ENCODE measurements at regions not wholly inside any gene's neighbourhood (a gene's known extent, or its start where the extent isn't known, plus 50 kb on each side); places are given as distances from the start of the nearest gene placed in this dataset.

DNA sequence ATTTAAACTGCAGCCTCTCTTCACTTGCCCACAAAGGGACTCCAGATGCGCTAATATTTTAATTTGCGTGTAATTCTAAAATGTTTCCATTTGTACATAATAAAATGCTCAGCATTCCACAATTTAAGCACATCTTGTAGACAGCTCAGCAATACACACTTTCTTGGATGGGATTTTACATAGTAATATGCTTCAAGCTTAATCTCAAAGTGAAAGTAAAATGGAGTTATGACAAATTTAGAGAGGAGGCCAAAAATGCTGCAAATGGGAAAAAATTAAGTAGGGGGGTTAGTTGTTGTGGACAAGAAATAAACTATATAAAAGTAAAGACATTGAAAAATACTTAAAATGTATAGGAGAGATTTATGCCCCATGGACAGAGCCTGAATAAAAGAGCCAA is 149.1 kb downstream of the FBXO8 start:
- DNase-seq (no peak), ATAC-seq (no peak)
- H3K9me3 ChIP-seq = no peaks in the 10 kb centered on the region
- H3K4me1 ChIP-seq = no peaks in the 10 kb centered on the region
- TF ChIP-seq, protein P1, sequence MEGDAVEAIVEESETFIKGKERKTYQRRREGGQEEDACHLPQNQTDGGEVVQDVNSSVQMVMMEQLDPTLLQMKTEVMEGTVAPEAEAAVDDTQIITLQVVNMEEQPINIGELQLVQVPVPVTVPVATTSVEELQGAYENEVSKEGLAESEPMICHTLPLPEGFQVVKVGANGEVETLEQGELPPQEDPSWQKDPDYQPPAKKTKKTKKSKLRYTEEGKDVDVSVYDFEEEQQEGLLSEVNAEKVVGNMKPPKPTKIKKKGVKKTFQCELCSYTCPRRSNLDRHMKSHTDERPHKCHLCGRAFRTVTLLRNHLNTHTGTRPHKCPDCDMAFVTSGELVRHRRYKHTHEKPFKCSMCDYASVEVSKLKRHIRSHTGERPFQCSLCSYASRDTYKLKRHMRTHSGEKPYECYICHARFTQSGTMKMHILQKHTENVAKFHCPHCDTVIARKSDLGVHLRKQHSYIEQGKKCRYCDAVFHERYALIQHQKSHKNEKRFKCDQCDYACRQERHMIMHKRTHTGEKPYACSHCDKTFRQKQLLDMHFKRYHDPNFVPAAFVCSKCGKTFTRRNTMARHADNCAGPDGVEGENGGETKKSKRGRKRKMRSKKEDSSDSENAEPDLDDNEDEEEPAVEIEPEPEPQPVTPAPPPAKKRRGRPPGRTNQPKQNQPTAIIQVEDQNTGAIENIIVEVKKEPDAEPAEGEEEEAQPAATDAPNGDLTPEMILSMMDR (IDR thresholded peaks at IDR 0.05) = no peak
- no peaks in the 10 kb centered on the region for H3K36me3 ChIP-seq (ENCODE audit: insufficient read depth in 1 of 2, low read depth in 1 of 2)
- peak overlapping the region; percentile 17 for H3K4me3 ChIP-seq
- WGBS, 3 donors = 44 to 64% (median 48%) methylated on average over 2 of the region's 2 CpGs
- intact Hi-C loops (cut with DNase I) = no loop called here
- H3K27ac ChIP-seq = no peak overlapping the region
- H3K27me3 ChIP-seq (ENCODE audit: insufficient read depth in 3 of 3, low read length in 2 of 3) = peaks cover 0 to 1% (median 0%) of the 10 kb centered on the region in 3 donors

DNA sequence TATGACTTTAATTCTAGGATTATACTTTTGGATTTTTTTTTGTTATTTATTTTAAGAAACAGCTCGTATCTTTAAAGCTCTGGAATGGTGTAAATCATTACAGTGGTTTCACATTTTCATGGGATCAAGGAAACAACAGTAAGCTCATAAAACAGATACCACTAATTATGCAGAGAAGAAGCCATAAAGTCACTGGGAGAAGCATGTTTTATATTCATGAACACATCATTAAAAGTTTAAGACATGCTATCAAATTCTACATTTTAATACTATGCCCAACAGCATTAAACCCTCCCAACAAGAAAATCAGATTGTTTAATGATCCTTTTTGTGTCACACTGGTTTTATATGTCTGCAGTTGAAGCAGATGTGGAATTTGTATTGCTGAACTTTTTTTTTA is 149.9 kb downstream of the FBXO8 start:
- no peaks in the 10 kb centered on the region for H3K4me1 ChIP-seq
- no peaks in the 10 kb centered on the region for H3K9me3 ChIP-seq
- no peak for ATAC-seq
- intact Hi-C loops (cut with DNase I) = no loop called here
- no peaks in the 10 kb centered on the region for H3K36me3 ChIP-seq (ENCODE audit: insufficient read depth in 1 of 2, low read depth in 1 of 2)
- H3K27me3 ChIP-seq (ENCODE audit: insufficient read depth in 3 of 3, low read length in 2 of 3) = peaks cover 0 to 1% (median 0%) of the 10 kb centered on the region in 3 donors
- WGBS, 3 donors = 44 to 56% (median 53%) methylated on average over 1 of the region's 1 CpG
- H3K27ac ChIP-seq = no peak overlapping the region
- no peak for DNase-seq
- TF ChIP-seq, protein P1 (IDR thresholded peaks at IDR 0.05) = no peak
- H3K4me3 ChIP-seq = no peak overlapping the region

DNA sequence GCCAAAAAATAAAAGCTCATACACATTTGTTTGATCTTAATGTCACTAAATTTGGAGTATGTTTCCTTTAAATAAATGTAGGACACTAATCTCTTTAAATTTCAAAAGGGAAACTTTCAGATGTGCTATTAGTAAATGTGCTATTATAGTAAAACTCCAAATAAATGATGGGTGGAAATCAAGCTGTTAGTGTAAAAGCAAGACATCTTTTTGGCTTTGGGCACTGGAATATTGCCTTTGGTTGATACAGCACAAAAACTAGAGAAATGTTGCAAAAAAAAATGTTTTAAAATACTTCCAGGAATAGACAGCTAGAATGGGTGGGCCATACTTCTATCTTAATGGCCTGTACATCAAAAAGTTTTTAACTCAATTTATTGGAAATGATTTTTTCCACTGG is 151.6 kb downstream of the FBXO8 start:
- intact Hi-C loops (cut with DNase I) = no loop called here
- DNase-seq = no peak
- Histone ChIP-seq H3K27ac (no peak overlapping the region), H3K4me1 (no peaks in the 10 kb centered on the region), H3K4me3 (no peak overlapping the region), H3K9me3 (no peaks in the 10 kb centered on the region), H3K36me3 (ENCODE audit: insufficient read depth in 1 of 2, low read depth in 1 of 2) (no peaks in the 10 kb centered on the region), H3K27me3 (ENCODE audit: insufficient read depth in 3 of 3, low read length in 2 of 3) (peaks cover 0 to 1% (median 0%) of the 10 kb centered on the region in 3 donors)
- TF ChIP-seq, protein P1 (IDR thresholded peaks at IDR 0.05) = no peak
- no peak for ATAC-seq

DNA sequence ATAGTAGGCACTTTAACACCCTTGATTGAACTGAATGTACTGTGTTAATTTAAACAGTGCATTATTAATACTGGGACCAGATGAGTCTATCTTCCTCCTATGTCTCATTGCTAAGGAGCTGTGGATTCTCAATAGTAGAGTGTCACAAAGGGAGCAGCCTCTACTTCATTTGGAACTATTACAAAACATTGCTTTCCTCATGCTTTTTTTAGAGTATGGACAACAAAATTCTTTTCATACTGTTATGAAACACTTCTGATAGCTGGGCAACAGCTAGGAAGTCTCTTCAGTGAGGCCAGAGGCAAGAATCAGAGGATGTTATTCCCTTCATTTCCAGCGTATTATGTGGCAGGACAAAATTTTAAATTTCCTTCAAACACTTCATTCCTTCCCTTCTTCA is 160.8 kb downstream of the FBXO8 start:
- TF ChIP-seq, protein P1 (IDR thresholded peaks at IDR 0.05) = no peak
- no peaks in the 10 kb centered on the region for H3K9me3 ChIP-seq
- H3K36me3 ChIP-seq (ENCODE audit: insufficient read depth in 1 of 2, low read depth in 1 of 2) = no peaks in the 10 kb centered on the region
- H3K27ac ChIP-seq = no peak overlapping the region
- no peak for ATAC-seq
- H3K27me3 ChIP-seq (ENCODE audit: insufficient read depth in 3 of 3, low read length in 2 of 3) = peaks cover 0 to 15% (median 0%) of the 10 kb centered on the region in 3 donors
- H3K4me1 ChIP-seq = no peaks in the 10 kb centered on the region
- no peak overlapping the region for H3K4me3 ChIP-seq
- DNase-seq = no peak
- WGBS, 3 donors = 71 to 90% (median 75%) methylated on average over 1 of the region's 1 CpG
- intact Hi-C loops (cut with DNase I) = loop anchor here (5.0 kb wide), 2 partner anchors 615 to 620 kb away; no protein-coding TSS in a partner anchor

Data from psoas muscle (tissue), 7 donors.